Lower lobe of right lung (tissue), 2 donors: ENCODE measurements at regions not wholly inside any gene's neighbourhood (a gene's known extent, or its start where the extent isn't known, plus 50 kb on each side); places are given as distances from the start of the nearest gene placed in this dataset.

Experiments
- ATAC-seq, 2 donors: fragments of 200-7000 bp; cut with Tn5 transposase; one replicate each; pipeline ENCODE4 v1.9.1; 2020 to 2022; ENCODE audit warnings: mild to moderate bottlenecking in 2 of 2, moderate library complexity in 2 of 2
- DNase-seq: peaks from one replicate; pipeline ENCODE4 v3.0.0-alpha.2; 2020
- H3K27ac ChIP-seq: fragments of 200-600 bp; one replicate; pipeline ENCODE4 v1.8.0; 2022
- H3K27me3 ChIP-seq: fragments of 200-600 bp; one replicate; pipeline ENCODE4 v1.8.0; 2022; ENCODE audit warnings: low read depth
- H3K36me3 ChIP-seq: fragments of 200-600 bp; one replicate; pipeline ENCODE4 v1.8.0; 2022; ENCODE audit warnings: mild to moderate bottlenecking
- H3K4me1 ChIP-seq: fragments of 200-600 bp; one replicate; pipeline ENCODE4 v1.8.0; 2022
- H3K4me3 ChIP-seq: fragments of 200-600 bp; one replicate; pipeline ENCODE4 v1.8.0; 2022; ENCODE audit warnings: mild to moderate bottlenecking
- H3K9me3 ChIP-seq: fragments of 200-600 bp; one replicate; pipeline ENCODE4 v1.8.0; 2022
- intact Hi-C: fragments of 100-400 bp; cut with DNase I; formaldehyde crosslinking; loops from one replicate; pipeline ENCODE4 v1.11.0; 2022
- TF ChIP-seq, protein P1 (sequence below): fragments of 200-600 bp; IDR thresholded peaks from one replicate; pipeline ENCODE4 v1.8.0; 2022; ENCODE audit warnings: antibody characterized with exemption, mild to moderate bottlenecking
- donor health status: DM: no; HTN: yes; CAD: no; lungs with severe emphysema.

DNA sequence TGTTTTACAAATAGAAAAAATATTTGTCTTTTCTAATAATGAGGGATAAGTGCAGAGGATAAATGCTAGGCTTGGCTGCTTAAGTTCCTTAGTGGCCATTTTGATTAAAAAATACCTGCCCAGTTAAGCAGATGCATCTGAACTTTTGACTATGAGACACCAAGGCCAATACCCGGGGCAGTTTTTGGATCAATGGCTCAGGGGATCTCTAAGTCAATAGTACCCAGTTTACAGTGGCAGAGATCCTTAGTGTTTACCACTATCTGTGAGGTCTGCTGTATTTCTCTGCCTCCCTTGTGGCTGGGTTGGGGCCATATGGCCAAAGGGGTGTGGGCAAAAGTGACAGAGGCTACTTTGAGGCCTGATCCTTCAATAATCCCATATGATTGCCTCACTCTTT lies 184.5 kb upstream of the MAST4 start:
- Histone ChIP-seq H3K36me3 (no peaks in the 10 kb centered on the region), H3K27ac (no peak overlapping the region), H3K9me3 (no peaks in the 10 kb centered on the region), H3K27me3 (no peaks in the 10 kb centered on the region), H3K4me1 (no peaks in the 10 kb centered on the region), H3K4me3 (no peak overlapping the region)
- TF ChIP-seq, protein P1, sequence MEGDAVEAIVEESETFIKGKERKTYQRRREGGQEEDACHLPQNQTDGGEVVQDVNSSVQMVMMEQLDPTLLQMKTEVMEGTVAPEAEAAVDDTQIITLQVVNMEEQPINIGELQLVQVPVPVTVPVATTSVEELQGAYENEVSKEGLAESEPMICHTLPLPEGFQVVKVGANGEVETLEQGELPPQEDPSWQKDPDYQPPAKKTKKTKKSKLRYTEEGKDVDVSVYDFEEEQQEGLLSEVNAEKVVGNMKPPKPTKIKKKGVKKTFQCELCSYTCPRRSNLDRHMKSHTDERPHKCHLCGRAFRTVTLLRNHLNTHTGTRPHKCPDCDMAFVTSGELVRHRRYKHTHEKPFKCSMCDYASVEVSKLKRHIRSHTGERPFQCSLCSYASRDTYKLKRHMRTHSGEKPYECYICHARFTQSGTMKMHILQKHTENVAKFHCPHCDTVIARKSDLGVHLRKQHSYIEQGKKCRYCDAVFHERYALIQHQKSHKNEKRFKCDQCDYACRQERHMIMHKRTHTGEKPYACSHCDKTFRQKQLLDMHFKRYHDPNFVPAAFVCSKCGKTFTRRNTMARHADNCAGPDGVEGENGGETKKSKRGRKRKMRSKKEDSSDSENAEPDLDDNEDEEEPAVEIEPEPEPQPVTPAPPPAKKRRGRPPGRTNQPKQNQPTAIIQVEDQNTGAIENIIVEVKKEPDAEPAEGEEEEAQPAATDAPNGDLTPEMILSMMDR, result no peak
- no peak for DNase-seq
- intact Hi-C loops, result no loop called here
- no peak for ATAC-seq

DNA sequence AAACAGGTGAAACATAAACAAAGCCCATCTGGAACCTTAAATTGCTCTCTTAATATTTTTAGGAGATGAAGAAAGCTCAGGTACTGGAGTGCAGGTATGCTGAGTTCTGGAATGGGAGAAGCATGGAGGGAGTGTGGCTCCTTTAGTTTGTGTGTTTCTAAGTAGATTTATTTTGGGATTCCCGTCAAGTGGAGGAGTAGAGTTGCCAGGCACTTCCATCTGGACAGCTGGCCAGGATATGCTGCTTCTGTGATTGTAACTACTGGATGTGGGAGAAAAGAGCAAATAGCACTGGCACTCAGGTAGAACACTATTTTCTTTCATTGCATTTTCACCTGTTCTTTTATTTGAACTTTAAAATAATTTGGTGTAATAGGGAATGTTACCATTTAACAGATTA lies 182.3 kb upstream of the MAST4 start:
- Histone ChIP-seq H3K27me3 (no peaks in the 10 kb centered on the region), H3K4me1 (no peaks in the 10 kb centered on the region), H3K27ac (no peak overlapping the region), H3K36me3 (no peaks in the 10 kb centered on the region), H3K4me3 (no peak overlapping the region), H3K9me3 (no peaks in the 10 kb centered on the region)
- TF ChIP-seq, protein P1, result no peak
- DNase-seq (no peak), ATAC-seq (no peak)
- intact Hi-C loops, result no loop called here

DNA sequence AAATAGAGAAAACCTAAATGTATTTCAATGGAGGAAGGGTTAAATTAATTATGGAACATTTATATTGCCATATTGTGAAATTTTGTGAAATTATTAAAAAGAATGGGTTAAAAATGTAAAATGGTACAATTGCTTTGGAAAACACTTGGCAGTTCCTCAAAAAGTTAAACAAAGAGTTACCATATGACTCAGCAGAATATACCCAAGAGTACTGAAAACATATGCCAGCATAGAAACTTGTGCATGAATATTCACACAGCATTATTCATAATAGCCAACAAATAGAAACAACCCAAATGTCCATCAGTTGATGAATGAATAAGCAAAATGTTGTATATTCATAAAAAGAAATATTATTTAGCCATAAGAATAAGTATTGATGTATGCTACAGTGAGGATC lies 181.0 kb upstream of the MAST4 start:
- no peaks in the 10 kb centered on the region for H3K36me3 ChIP-seq
- H3K4me3 ChIP-seq, result no peak overlapping the region
- ATAC-seq, result no peak
- H3K27me3 ChIP-seq, result no peaks in the 10 kb centered on the region
- H3K9me3 ChIP-seq, result no peaks in the 10 kb centered on the region
- H3K27ac ChIP-seq, result no peak overlapping the region
- H3K4me1 ChIP-seq, result no peaks in the 10 kb centered on the region
- intact Hi-C loops, result no loop called here
- TF ChIP-seq, protein P1, result no peak
- DNase-seq, result no peak

DNA sequence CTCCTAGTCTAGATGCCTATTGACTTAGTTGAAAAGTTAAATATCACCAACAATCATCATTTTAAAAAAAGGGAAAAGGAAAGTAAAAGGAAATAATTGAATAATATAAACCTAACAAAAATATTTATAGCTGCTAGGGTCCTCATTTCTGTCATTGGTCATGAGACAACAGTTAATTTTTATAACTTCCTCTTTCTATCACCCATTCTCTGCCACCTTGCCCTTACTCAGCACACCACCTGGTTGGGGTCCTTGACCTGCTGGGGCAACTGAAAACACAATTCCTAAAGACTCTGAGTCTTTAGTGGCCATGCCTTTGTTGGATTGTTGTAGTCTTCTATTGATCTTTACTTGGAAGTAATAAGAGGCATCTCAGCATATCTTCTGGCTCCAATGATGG lies 179.5 kb upstream of the MAST4 start:
- DNase-seq, result no peak
- H3K4me1 ChIP-seq, result no peaks in the 10 kb centered on the region
- H3K27ac ChIP-seq, result no peak overlapping the region
- H3K36me3 ChIP-seq, result no peaks in the 10 kb centered on the region
- intact Hi-C loops, result no loop called here
- TF ChIP-seq, protein P1, result no peak
- H3K9me3 ChIP-seq, result no peaks in the 10 kb centered on the region
- no peaks in the 10 kb centered on the region for H3K27me3 ChIP-seq
- H3K4me3 ChIP-seq, result no peak overlapping the region
- ATAC-seq, result no peak

DNA sequence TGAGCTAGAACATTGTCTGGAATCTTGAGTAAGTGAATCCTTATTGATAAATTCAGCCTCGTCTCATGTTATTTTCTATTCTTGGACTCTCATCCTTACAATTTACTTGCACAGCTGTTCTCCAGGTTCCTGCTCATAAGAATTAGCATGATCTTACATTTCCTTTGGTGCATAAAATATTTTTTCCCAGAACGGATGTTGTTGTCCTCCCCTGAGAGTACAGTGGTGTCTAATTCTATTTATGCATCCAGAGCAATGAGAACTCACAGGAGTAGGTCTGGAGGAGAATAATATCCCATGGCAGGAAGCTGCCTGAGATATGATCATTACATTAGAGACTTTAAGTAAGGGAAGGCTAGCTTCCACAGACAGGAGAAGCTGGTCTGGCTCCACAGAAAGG lies 178.4 kb upstream of the MAST4 start:
- H3K27ac ChIP-seq, result no peak overlapping the region
- no peaks in the 10 kb centered on the region for H3K27me3 ChIP-seq
- no peaks in the 10 kb centered on the region for H3K36me3 ChIP-seq
- ATAC-seq, result no peak
- H3K9me3 ChIP-seq, result no peaks in the 10 kb centered on the region
- no peak for DNase-seq
- H3K4me3 ChIP-seq, result no peak overlapping the region
- no peaks in the 10 kb centered on the region for H3K4me1 ChIP-seq
- intact Hi-C loops, result no loop called here
- TF ChIP-seq, protein P1, result no peak

DNA sequence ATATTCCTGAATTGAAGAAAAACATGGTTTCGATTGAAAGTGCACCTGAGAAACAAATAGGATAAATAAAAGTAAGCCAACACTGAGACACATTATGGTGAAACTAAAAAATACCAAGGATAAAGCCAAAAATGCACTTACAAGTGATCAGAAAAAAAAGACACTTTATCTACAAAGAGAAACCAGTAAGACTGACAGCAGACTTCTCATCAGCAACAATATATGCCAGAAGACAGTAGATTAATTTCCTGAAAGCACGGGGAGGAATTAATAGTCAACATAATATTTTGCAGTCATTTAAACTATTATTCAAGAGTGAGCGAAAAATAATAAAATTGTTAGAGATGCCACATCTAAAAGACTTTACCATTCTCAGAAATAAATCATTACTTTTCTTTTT lies 172.7 kb upstream of the MAST4 start:
- ATAC-seq (no peak), DNase-seq (no peak)
- Histone ChIP-seq H3K4me1 (no peaks in the 10 kb centered on the region), H3K4me3 (no peak overlapping the region), H3K27me3 (no peaks in the 10 kb centered on the region), H3K36me3 (no peaks in the 10 kb centered on the region), H3K9me3 (peaks cover 6% of the 10 kb centered on the region), H3K27ac (no peak overlapping the region)
- intact Hi-C loops, result no loop called here
- TF ChIP-seq, protein P1, result no peak
